CD14-positive monocyte (primary cell): ENCODE measurements at regions not wholly inside any gene's neighbourhood (a gene's known extent, or its start where the extent isn't known, plus 50 kb on each side); places are given as distances from the start of the nearest gene placed in this dataset.
"Not testable (repeated sequence)": the region's sequence is repeated elsewhere in the genome, so short reads cannot be mapped to it uniquely, and the experiment has no call there.

ENCODE experiments used
- DNase-seq, 3 donors: peaks; one replicate each; pipeline ENCODE4 v3.0.0-alpha.2; 2011 to 2022
- H2AFZ ChIP-seq: 2 replicates; pipeline ENCODE4 v1.6.0; 2012; ENCODE audit warnings: mild to moderate bottlenecking, low read depth, low read length, inconsistent platforms; ENCODE audit not compliant: insufficient read depth, poor library complexity, severe bottlenecking
- H3K27ac ChIP-seq, 2 donors: 1 replicate in 1 of 2; 2 replicates in 1 of 2; pipeline ENCODE4 v1.5.1; 2012 to 2013; ENCODE audit warnings: low read length in 2 of 2, control low read depth in 1 of 2, inconsistent platforms in 1 of 2, low read depth in 1 of 2, mild to moderate bottlenecking in 1 of 2
- H3K27me3 ChIP-seq, 2 donors: one replicate each; pipeline versions ENCODE4 v1.6.0 to v1.6.1; 2011 to 2013; ENCODE audit warnings: low read length in 2 of 2; ENCODE audit not compliant: control insufficient read depth in 2 of 2, insufficient read depth in 2 of 2
- H3K36me3 ChIP-seq, 2 donors: replicated peaks in 1 of 2; 1 replicate in 1 of 2; 2 replicates in 1 of 2; pipeline versions ENCODE4 v1.5.1 to v1.6.1; 2012 to 2013; ENCODE audit warnings: low read length in 2 of 2, control low read depth in 1 of 2, inconsistent platforms in 1 of 2, mild to moderate bottlenecking in 1 of 2; ENCODE audit not compliant: insufficient read depth in 2 of 2, control insufficient read depth in 1 of 2
- H3K4me1 ChIP-seq, 2 donors: 1 replicate in 1 of 2; 2 replicates in 1 of 2; pipeline versions ENCODE4 v1.5.1 to v1.6.1; 2012 to 2013; ENCODE audit warnings: low read length in 2 of 2, control low read depth in 1 of 2, inconsistent platforms in 1 of 2, mild to moderate bottlenecking in 1 of 2, moderate library complexity in 1 of 2; ENCODE audit not compliant: insufficient read depth in 2 of 2, control insufficient read depth in 1 of 2
- H3K4me2 ChIP-seq: replicated peaks from 2 replicates; pipeline ENCODE3; 2012; ENCODE audit warnings: low read length, moderate library complexity, mild to moderate bottlenecking; ENCODE audit not compliant: poor library complexity, severe bottlenecking; ENCODE audit errors: extremely low read depth
- H3K4me3 ChIP-seq, 3 experiments: fragments of 200-600 bp in 1 of 3; sonication (generic) in 1 of 3; replicated peaks in 1 of 3; 1 replicate in 2 of 3; 2 replicates in 1 of 3; pipeline ENCODE4 v1.5.1; 2011 to 2013; ENCODE audit warnings: low read length in 3 of 3, mild to moderate bottlenecking in 3 of 3, control low read depth in 2 of 3, low read depth in 2 of 3, inconsistent platforms in 1 of 3, moderate library complexity in 1 of 3
- H3K79me2 ChIP-seq: 2 replicates; pipeline ENCODE4 v1.6.0; 2012; ENCODE audit warnings: mild to moderate bottlenecking, control low read depth, inconsistent platforms, low read length, moderate library complexity; ENCODE audit not compliant: insufficient read depth
- H3K9ac ChIP-seq: 2 replicates; pipeline ENCODE4 v1.6.0; 2017; ENCODE audit warnings: low read length, mild to moderate bottlenecking; ENCODE audit not compliant: insufficient read depth, poor library complexity, severe bottlenecking
- H3K9me3 ChIP-seq, 2 donors: replicated peaks in 1 of 2; 1 replicate in 1 of 2; 2 replicates in 1 of 2; pipeline versions ENCODE4 v1.5.1 to v1.6.1; 2012 to 2013; ENCODE audit warnings: low read length in 2 of 2, control low read depth in 1 of 2; ENCODE audit not compliant: control insufficient read depth in 1 of 2, insufficient read depth in 1 of 2
- H4K20me1 ChIP-seq: 2 replicates; pipeline ENCODE4 v1.6.0; 2012; ENCODE audit warnings: mild to moderate bottlenecking, low read length, control low read depth, moderate library complexity; ENCODE audit not compliant: insufficient read depth
- H3K27ac Mint-ChIP-seq, 7 donors: one replicate each; pipeline ENCODE4 v1.8.0; 2020; ENCODE audit warnings: mild to moderate bottlenecking in 7 of 7, mixed read lengths in 7 of 7, moderate library complexity in 6 of 7, inconsistent platforms in 2 of 7
- H3K27me3 Mint-ChIP-seq, 3 donors: one replicate each; pipeline ENCODE4 v1.8.0; 2021 to 2022; ENCODE audit warnings: low read depth in 3 of 3, mild to moderate bottlenecking in 3 of 3, mixed read lengths in 3 of 3, moderate library complexity in 3 of 3, inconsistent platforms in 1 of 3
- H3K36me3 Mint-ChIP-seq, 2 donors: one replicate each; pipeline ENCODE4 v1.8.0; 2020; ENCODE audit warnings: mixed read lengths in 2 of 2, inconsistent platforms in 1 of 2, mild to moderate bottlenecking in 1 of 2
- H3K4me1 Mint-ChIP-seq: one replicate; pipeline ENCODE4 v1.8.0; 2020; ENCODE audit warnings: mild to moderate bottlenecking, mixed read lengths
- H3K4me3 Mint-ChIP-seq, 2 donors: one replicate each; pipeline ENCODE4 v1.8.0; 2020; ENCODE audit warnings: mild to moderate bottlenecking in 2 of 2, mixed read lengths in 2 of 2, moderate library complexity in 1 of 2
- H3K9me3 Mint-ChIP-seq, 7 donors: one replicate each; pipeline ENCODE4 v1.8.0; 2020 to 2022; ENCODE audit warnings: mixed read lengths in 7 of 7, mild to moderate bottlenecking in 6 of 7, moderate library complexity in 6 of 7, inconsistent platforms in 2 of 7
- WGBS: methylation state at CpG from one replicate; pipeline ENCODE4 v1.1.5; 2013; ENCODE audit warnings: missing lambda C conversion rate; ENCODE audit not compliant: insufficient coverage; 5-methylcytosine and 5-hydroxymethylcytosine counted together
- intact Hi-C, 2 donors: fragments of 100-400 bp; cut with micrococcal nuclease; formaldehyde crosslinking; loops; one replicate each; pipeline versions ENCODE4 v1.15.0 to v1.15.1; 2023

DNA sequence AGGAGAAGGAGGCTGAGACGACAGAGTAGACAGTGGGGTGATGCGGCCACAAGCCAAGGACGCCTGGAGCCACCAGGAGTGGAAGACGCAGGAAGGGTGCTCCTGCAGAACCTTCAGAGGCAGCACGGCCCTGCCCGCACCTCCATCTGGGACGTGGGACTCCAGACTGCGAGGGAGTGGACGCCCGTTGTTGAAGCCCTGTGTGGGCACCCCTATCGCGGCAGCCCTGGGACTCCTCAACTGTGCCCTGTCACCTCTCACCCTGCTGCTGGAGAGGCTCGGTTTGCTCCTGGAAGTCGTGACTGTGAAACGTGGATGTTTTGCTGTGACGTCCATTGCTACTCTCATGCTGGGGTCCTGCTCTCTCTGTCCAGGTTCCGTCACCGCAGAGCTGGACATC lies 100.6 kb upstream of the LRPAP1 start:
- H3K27me3 Mint-ChIP-seq: peaks cover 0 to 17% (median 8%) of the 10 kb centered on the region in 3 donors
- H3K9me3 ChIP-seq, H3K4me1 Mint-ChIP-seq, DNase-seq, H4K20me1 ChIP-seq, H3K4me3 Mint-ChIP-seq, H3K79me2 ChIP-seq, H3K4me3 ChIP-seq, H3K27ac Mint-ChIP-seq, H3K27me3 ChIP-seq, H2AFZ ChIP-seq, H3K36me3 Mint-ChIP-seq, H3K4me2 ChIP-seq, H3K9ac ChIP-seq, intact Hi-C loops, H3K4me1 ChIP-seq, H3K36me3 ChIP-seq, H3K27ac ChIP-seq: not testable (repeated sequence)
- H3K9me3 Mint-ChIP-seq: peaks cover 3 to 16% (median 11%) of the 10 kb centered on the region in 7 donors
- 95% methylated on average over 15 of the region's 18 CpGs for WGBS

DNA sequence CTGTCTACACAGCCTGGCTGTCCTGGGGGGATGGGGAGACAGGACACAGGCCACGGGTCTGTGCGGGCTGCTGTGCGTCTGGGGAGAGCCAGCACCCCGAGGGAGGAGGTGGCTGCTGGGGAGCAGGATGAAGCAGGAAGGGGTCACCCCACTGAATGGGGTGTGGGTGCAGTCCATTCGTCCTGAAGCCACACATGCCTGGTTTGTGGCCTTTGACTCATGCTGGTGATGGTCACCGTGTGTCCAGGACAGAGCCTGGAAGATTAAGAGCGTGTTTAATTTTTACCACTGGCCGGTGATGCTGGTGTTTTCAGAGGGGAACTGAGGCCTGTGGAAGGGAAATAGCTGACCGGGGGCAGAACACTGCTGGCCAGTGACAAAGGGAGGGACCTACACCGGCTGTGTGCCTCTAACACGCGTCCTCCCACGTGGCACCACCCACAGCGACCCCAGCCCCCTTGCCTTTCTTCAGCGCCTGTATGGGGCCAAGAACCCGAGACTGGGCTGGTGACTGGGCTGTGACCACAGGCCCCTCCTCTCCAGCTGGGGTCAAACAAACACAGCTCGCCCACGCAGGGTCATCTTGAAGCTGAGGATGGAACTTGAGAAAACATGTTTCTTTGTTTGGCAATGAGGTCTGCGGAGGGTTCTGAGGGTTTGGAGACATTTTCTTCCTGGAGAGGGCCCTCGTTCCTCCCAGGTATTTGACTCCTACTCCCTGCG lies 99.5 kb upstream of the LRPAP1 start:
- H3K36me3 ChIP-seq, H3K27ac ChIP-seq, H3K79me2 ChIP-seq, H4K20me1 ChIP-seq, H2AFZ ChIP-seq, H3K4me1 Mint-ChIP-seq, H3K9me3 ChIP-seq, H3K4me3 ChIP-seq, H3K4me1 ChIP-seq, H3K36me3 Mint-ChIP-seq, H3K27ac Mint-ChIP-seq, intact Hi-C loops, H3K9ac ChIP-seq, H3K27me3 ChIP-seq, H3K4me2 ChIP-seq, DNase-seq, H3K4me3 Mint-ChIP-seq: not testable (repeated sequence)
- Mint-ChIP-seq H3K27me3 (peaks cover 0 to 11% (median 6%) of the 10 kb centered on the region in 3 donors), H3K9me3 (peaks cover 3 to 15% (median 10%) of the 10 kb centered on the region in 7 donors)
- 77% methylated on average over 7 of the region's 21 CpGs for WGBS
